ENCODE measurements at regions not wholly inside any gene's neighbourhood (a gene's known extent, or its start where the extent isn't known, plus 50 kb on each side); places are given as distances from the start of the nearest gene placed in this dataset.

DNA sequence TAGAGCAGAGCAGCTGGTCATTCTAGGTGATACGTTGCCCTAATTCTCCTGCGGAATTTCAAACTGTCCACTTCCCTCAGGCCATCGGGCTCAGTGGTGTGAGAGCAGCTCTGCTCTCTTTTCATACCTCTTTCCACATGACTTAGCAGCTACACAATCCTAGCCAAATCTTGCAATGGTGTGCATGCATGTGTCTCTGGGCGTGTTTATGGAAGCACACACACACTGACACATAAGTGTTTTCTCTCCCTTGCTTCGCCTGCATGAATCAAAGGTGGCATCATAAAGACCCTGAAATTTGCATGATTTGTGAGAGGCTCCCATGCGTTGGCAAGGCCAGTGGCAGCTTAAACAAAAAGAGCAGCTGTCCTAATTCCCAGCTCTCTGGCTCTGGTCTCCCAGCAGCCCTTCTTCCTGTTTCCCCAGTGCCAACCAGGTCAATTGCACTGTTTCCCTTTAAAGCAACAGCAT lies 1189.5 kb downstream of the GATA3 start:
- Mint-ChIP-seq H3K36me3 (no peaks in the 10 kb centered on the region), H3K4me3 (no peak overlapping the region), H3K4me1 (no peaks in the 10 kb centered on the region), H3K27ac (no peak overlapping the region), H3K9me3 (no peaks in the 10 kb centered on the region), H3K27me3 (ENCODE audit: low read depth in 2 of 2) (peaks cover 13 to 29% of the 10 kb centered on the region in 2 donors)
- DNase-seq = no peak
- WGBS (ENCODE audit: insufficient coverage) = 93% methylated on average over 6 of the region's 6 CpGs
- Histone ChIP-seq H3K9me3 (ENCODE audit: control insufficient read depth, insufficient read depth, low read length) (no peaks in the 10 kb centered on the region), H3K4me3 (ENCODE audit: low read length) (no peak overlapping the region), H3K27me3 (ENCODE audit: control insufficient read depth, insufficient read depth, low read length) (peaks cover 4% of the 10 kb centered on the region), H3K4me1 (ENCODE audit: control insufficient read depth, insufficient read depth, low read length) (no peaks in the 10 kb centered on the region), H3K36me3 (ENCODE audit: control insufficient read depth, insufficient read depth, low read length) (no peaks in the 10 kb centered on the region), H3K27ac (ENCODE audit: low read length) (no peak overlapping the region)
- TF ChIP-seq, protein P1, sequence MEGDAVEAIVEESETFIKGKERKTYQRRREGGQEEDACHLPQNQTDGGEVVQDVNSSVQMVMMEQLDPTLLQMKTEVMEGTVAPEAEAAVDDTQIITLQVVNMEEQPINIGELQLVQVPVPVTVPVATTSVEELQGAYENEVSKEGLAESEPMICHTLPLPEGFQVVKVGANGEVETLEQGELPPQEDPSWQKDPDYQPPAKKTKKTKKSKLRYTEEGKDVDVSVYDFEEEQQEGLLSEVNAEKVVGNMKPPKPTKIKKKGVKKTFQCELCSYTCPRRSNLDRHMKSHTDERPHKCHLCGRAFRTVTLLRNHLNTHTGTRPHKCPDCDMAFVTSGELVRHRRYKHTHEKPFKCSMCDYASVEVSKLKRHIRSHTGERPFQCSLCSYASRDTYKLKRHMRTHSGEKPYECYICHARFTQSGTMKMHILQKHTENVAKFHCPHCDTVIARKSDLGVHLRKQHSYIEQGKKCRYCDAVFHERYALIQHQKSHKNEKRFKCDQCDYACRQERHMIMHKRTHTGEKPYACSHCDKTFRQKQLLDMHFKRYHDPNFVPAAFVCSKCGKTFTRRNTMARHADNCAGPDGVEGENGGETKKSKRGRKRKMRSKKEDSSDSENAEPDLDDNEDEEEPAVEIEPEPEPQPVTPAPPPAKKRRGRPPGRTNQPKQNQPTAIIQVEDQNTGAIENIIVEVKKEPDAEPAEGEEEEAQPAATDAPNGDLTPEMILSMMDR (IDR thresholded peaks at IDR 0.05) = no peak
- no peak for ATAC-seq
- intact Hi-C loops (cut with micrococcal nuclease) = no loop called here

DNA sequence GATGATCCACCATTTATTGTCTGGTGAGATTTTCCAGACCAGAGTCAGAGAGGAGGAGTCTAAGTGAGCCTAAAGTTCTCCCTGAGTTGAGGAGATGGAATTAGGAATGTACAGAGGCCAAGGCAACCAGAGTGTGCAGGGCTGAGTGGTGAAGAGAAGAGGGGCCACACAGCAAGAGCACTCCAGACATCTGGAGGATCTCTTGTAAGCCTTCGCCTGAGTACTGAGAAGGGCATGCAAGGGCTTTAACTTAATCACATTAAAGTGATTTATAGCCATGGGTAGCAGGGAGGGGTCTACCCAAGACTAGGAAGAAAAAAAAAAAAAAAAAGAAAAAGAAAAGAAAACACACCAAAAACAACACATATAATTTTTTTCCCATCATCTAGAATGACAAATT lies 1190.4 kb downstream of the GATA3 start:
- 50% methylated on average over 1 of the region's 1 CpG for WGBS (ENCODE audit: insufficient coverage)
- TF ChIP-seq, protein P1 (IDR thresholded peaks at IDR 0.05) = no peak
- no peak for ATAC-seq

DNA sequence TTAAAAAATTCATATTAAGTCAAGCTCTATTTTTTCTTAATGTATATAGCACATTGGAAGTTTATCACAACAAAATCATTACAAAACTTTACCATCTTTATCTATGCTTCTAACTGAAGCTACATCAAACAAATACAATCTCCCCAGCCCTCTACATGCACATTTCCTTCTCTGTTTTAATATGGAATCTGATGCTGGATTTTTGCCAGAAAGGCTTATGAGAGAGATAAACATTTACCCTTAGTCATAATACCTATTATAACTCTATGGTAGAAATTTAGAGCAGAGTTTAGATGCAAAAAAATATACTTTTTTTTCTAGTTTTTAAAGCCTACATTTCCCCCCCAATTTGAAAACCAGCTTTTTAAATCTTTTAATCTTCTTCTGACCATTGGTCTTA lies 1198.6 kb downstream of the GATA3 start:
- Mint-ChIP-seq H3K36me3 (no peaks in the 10 kb centered on the region), H3K27me3 (ENCODE audit: low read depth in 2 of 2) (peaks cover 12 to 27% of the 10 kb centered on the region in 2 donors)

More for the DNA sequence above, 1190.4 kb downstream of the GATA3 start:
- Mint-ChIP-seq H3K36me3 (no peaks in the 10 kb centered on the region), H3K4me3 (no peak overlapping the region), H3K9me3 (no peaks in the 10 kb centered on the region), H3K27ac (no peak overlapping the region), H3K27me3 (ENCODE audit: low read depth in 2 of 2) (peaks cover 13 to 38% of the 10 kb centered on the region in 2 donors), H3K4me1 (no peaks in the 10 kb centered on the region)
- H3K27ac ChIP-seq (ENCODE audit: low read length) = no peak overlapping the region
- no peak for DNase-seq
- peaks cover 4% of the 10 kb centered on the region for H3K27me3 ChIP-seq (ENCODE audit: control insufficient read depth, insufficient read depth, low read length)
- no peaks in the 10 kb centered on the region for H3K9me3 ChIP-seq (ENCODE audit: control insufficient read depth, insufficient read depth, low read length)
- no peak overlapping the region for H3K4me3 ChIP-seq (ENCODE audit: low read length)
- intact Hi-C loops (cut with micrococcal nuclease) = no loop called here
- H3K36me3 ChIP-seq (ENCODE audit: control insufficient read depth, insufficient read depth, low read length) = no peaks in the 10 kb centered on the region
- no peaks in the 10 kb centered on the region for H3K4me1 ChIP-seq (ENCODE audit: control insufficient read depth, insufficient read depth, low read length)

DNA sequence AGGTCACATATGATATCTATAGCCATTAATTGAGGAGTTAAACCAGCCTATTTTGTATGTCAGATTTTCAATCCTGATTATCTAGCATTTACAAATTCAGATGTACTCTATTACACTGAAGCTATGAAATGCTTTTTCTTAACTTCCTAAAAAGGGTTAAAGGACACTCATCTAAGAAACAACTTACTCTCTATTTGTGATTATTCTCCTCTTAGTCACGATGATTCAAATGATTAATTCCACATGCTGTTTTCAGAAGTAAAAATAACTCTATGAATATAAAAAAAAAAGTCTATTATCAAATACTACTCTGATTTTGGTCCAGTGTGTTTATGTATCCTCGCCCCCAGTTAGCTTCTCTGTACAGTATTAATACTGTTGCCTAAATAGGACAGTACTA lies 1199.9 kb downstream of the GATA3 start:
- WGBS (ENCODE audit: insufficient coverage) = no CpG with 5 or more reads among the region's 2 CpGs
- TF ChIP-seq, protein P1 (IDR thresholded peaks at IDR 0.05) = no peak
- no peaks in the 10 kb centered on the region for H3K4me1 Mint-ChIP-seq
- intact Hi-C loops (cut with micrococcal nuclease) = no loop called here
- no peak overlapping the region for H3K4me3 Mint-ChIP-seq
- H3K9me3 Mint-ChIP-seq = peaks cover 0 to 2% of the 10 kb centered on the region in 2 donors
- ATAC-seq = no peak
- Histone ChIP-seq H3K27me3 (ENCODE audit: control insufficient read depth, insufficient read depth, low read length) (no peaks in the 10 kb centered on the region), H3K4me1 (ENCODE audit: control insufficient read depth, insufficient read depth, low read length) (no peaks in the 10 kb centered on the region), H3K36me3 (ENCODE audit: control insufficient read depth, insufficient read depth, low read length) (no peaks in the 10 kb centered on the region), H3K9me3 (ENCODE audit: control insufficient read depth, insufficient read depth, low read length) (no peaks in the 10 kb centered on the region), H3K27ac (ENCODE audit: low read length) (no peak overlapping the region), H3K4me3 (ENCODE audit: low read length) (no peak overlapping the region)
- H3K27me3 Mint-ChIP-seq (ENCODE audit: low read depth in 2 of 2) = peaks cover 10 to 20% of the 10 kb centered on the region in 2 donors
- H3K36me3 Mint-ChIP-seq = no peaks in the 10 kb centered on the region
- no peak overlapping the region for H3K27ac Mint-ChIP-seq
- no peak for DNase-seq

More for the DNA sequence above, 1198.6 kb downstream of the GATA3 start:
- TF ChIP-seq, protein P1 (IDR thresholded peaks at IDR 0.05) = no peak
- Histone ChIP-seq H3K4me1 (ENCODE audit: control insufficient read depth, insufficient read depth, low read length) (no peaks in the 10 kb centered on the region), H3K4me3 (ENCODE audit: low read length) (no peak overlapping the region), H3K9me3 (ENCODE audit: control insufficient read depth, insufficient read depth, low read length) (no peaks in the 10 kb centered on the region), H3K36me3 (ENCODE audit: control insufficient read depth, insufficient read depth, low read length) (no peaks in the 10 kb centered on the region), H3K27me3 (ENCODE audit: control insufficient read depth, insufficient read depth, low read length) (no peaks in the 10 kb centered on the region), H3K27ac (ENCODE audit: low read length) (no peak overlapping the region)
- H3K4me1 Mint-ChIP-seq = no peaks in the 10 kb centered on the region
- no peak for ATAC-seq
- H3K4me3 Mint-ChIP-seq = no peak overlapping the region
- DNase-seq = no peak
- no peak overlapping the region for H3K27ac Mint-ChIP-seq
- intact Hi-C loops (cut with micrococcal nuclease) = no loop called here
- peaks cover 0 to 2% of the 10 kb centered on the region in 2 donors for H3K9me3 Mint-ChIP-seq
